HG02885 (cell line): ENCODE measurements at regions not wholly inside any gene's neighbourhood (a gene's known extent, or its start where the extent isn't known, plus 50 kb on each side); places are given as distances from the start of the nearest gene placed in this dataset.

Experiments
- ATAC-seq: cut with Tn5 transposase; IDR thresholded peaks from one replicate; pipeline ENCODE4 v1.9.1; 2021; ENCODE audit warnings: mild to moderate bottlenecking; ENCODE audit not compliant: unreplicated experiment, poor library complexity

GRCh38 chr9:108003526-108003925, 514.0 kb upstream of the KLF4 start:
- no peak for ATAC-seq

DNA sequence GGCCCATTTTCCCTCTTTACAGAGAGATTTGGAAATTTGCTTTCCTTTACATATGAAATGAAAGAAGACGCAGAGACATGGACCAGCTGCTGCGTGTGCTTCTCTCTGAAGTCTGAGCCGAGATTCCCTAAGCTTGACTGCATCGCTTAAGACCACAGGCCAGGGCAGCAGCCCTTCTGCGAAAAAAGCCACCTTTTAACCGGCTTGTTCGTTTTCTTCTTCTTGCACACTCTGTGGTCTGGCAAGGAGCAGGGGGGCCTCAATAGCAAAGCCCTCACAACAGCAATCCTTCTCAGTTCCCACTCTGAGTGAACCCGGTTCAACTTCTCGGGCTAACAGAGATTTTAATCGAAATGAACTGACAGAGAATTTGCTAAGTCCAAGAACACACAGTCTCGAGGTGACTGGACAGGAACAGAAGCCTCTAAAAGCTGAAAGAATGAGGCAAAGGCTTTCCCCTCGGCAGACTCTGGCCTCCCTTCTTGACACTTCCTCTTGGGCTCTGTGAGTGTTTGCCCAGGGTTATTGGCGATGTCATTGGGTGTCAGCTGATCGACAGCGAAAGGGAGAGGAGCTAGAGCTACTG, 512.9 kb upstream of the KLF4 start:
- ATAC-seq, result no peak

DNA sequence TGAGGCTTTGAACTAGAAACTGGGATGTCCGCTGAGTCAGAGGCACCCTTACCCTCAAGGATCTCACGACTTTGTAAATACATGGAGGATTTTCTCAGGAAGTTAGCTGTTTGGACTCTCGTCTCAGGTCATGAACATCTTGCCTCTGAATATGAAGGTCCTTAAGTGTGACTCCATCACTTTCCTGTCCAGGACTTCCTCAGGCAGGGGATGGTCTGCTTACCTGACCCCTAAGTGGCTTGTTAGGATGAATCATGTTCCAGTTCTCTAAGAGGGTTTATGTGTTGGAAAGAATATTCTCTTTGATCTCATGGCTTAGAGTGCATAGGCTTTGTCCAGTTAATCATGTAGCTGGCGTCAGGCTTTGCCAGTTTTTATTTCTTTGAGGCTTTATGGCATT, 511.7 kb upstream of the KLF4 start:
- ATAC-seq, result no peak

DNA sequence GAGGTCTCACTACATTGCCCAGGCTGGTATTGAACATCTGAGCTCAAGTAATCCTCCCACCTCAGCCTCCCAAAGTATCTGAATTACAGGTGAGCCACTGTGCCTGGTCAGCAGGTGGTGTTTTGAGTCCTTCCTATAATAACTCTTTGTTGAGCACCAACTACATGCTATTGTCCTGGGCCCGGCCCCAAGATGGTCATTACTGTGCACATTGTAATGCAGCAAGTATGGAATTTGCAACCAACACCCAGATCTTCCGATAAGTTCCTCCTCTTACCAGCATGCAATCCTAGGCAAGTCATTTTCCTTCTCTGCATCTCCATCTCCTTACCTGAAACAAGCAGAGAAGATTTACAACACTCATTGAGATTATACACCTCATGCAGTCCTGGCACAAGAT, 510.3 kb upstream of the KLF4 start:
- ATAC-seq, result no peak

- ATAC-seq, result no peak
Measured at GRCh38 chr9:107999011-107999410, 509.4 kb upstream of the KLF4 start.

- no peak for ATAC-seq
Measured at GRCh38 chr9:107994648-107995047, 505.1 kb upstream of the KLF4 start.

DNA sequence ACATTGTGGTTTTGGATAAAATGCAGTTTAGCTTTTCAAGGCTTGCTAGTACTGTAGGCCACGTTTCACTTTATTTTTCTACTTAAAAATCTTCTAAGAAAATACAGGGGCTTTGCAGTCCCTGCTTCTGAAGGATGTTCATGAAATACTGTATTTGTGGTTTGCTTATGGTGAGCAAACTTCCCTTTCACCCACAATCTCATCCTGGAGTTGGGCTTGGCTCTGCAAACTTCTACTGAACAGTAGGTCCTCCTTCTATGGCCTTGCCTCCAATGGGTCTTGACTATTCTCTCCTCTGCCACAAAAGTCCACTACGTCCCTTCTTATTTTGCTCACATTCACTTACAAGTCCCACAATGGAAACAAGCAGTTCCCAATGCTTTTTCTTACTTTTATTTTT, 502.7 kb upstream of the KLF4 start:
- no peak for ATAC-seq

DNA sequence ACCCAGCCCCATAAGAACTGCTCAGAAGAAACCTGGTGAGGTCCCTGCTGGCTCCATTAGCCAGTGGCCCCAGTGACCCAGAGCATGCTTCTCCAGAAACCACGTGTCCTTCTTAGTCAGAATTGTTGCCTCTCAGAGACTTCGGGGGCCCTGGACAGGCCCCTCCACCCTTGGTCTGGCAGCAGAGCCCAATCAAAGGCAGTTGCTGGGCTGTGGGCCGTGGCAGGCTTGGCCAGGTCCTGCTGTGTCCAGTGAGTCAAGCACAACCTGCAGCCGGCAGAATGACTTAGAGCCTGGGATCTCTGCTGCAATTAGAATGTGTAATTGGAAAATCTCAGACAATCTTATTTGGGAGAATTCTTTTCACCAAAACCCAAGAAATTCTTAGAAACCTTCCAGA, 502.0 kb upstream of the KLF4 start:
- ATAC-seq, result no peak

DNA sequence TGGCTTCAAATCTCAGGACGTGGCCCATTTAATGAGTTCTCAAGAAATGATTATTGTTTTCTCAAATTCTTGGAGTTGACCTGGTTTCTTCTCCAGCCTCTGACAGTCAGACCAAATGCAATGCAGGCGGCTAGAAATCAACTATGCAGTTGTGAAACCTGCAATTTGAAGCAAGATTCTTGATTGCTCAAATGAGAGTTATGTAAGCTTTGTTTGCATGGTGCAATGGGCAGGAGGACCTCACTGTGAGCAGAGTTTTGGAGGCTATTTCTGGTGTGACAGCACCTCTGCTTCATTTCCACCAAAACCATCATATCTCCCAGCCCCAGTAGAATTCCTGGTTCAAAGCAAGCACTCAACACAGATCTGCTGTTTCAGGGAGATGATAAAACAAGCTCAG, 500.0 kb upstream of the KLF4 start:
- no peak for ATAC-seq

- no peak for ATAC-seq
Measured at GRCh38 chr9:107989099-107989498, 499.5 kb upstream of the KLF4 start.

GRCh38 chr9:107984956-107985355, 495.4 kb upstream of the KLF4 start:
- no peak for ATAC-seq

DNA sequence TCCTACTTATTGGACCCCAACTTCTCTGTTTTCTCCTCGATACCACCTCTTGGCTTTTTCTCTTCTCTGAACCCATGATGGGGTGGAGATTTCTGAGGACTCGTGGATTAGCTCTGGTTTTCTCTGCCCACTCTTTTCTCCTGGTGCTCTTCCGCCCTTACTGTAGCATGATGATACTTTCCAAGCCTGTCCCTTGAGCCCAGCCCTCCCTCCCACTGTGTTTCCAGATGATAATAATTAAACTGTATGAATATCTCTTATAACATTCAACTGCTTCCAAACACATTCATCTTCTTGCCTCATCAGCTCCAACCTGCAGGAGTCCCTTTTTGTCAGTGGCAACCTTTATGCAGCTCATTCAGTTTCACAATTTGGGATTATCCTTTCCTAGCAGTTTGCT, 494.2 kb upstream of the KLF4 start:
- no peak for ATAC-seq

- ATAC-seq, result no peak
Measured at GRCh38 chr9:107983181-107983603, 493.6 kb upstream of the KLF4 start.

- no peak for ATAC-seq
Measured at GRCh38 chr9:107982745-107983144, 493.2 kb upstream of the KLF4 start.

GRCh38 chr9:107982001-107982400, 492.4 kb upstream of the KLF4 start:
- ATAC-seq, result no peak

DNA sequence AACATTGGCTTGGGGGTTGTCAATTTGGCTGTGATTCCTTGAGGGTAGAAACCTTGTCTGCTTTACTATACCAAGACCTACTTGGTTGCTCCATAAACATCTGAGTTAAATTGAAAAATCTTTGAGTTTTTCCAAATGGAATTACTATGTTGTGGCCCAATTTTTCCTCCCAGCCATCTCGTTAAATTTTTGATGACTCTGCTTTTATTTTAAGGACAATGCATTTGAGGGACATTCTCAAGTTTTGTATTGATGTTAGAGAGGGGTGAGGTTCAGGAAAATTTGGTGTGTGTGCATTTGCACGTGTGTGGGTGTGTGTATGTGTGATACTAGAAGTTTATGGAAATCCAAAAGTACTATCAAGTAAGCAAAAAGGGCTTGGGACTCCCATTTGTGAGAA, 491.4 kb upstream of the KLF4 start:
- no peak for ATAC-seq

DNA sequence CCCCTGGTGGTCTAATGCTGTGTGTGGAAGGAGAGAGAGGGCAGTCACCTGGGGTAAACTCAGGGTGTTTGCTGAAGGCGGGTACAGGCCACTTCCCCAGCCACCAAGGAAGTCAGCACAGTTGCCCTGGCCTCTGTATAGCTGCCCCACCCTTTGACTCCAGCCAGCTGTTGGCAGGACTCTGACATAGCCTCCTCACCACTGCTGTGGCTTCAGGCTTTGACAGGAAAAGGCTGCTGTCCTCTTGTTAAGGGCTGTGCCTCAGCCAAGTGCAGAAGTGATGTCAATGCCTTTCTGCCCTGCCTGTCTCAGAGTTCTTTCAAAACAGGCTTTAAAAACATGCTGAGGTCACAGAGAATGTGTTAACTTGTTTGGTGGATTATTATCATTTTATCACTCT, 487.2 kb upstream of the KLF4 start:
- no peak for ATAC-seq

DNA sequence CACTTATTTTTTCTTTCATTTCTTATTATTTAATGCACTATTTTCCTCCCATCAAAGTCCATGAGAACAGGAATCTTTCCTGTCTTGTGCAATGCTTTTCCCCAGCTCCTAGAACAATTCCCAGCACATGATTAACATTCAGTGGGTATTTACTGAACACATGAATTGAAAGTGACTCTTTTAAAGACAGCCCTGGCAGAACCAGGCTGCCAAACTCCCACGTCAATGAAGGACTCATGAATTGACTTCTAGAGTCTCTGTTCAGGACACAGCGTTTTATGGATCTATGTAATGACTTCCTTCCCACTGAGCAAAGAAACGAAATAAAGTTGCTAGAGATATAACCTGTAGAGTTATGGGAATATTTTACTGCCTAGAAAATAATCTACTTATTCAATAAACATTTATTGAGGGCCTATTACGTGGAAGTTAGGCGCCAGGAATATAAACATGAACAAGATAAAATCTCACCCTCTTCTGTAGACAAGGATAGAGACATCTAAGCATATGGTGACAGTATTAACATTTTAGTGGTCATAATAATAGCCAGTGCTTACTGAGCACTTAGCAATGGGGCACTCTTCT, 485.9 kb upstream of the KLF4 start:
- ATAC-seq, result no peak

GRCh38 chr9:107973451-107973850, 483.9 kb upstream of the KLF4 start:
- no peak for ATAC-seq

GRCh38 chr9:107972346-107972745, 482.8 kb upstream of the KLF4 start:
- no peak for ATAC-seq

GRCh38 chr9:107971241-107971640, 481.7 kb upstream of the KLF4 start:
- no peak for ATAC-seq

DNA sequence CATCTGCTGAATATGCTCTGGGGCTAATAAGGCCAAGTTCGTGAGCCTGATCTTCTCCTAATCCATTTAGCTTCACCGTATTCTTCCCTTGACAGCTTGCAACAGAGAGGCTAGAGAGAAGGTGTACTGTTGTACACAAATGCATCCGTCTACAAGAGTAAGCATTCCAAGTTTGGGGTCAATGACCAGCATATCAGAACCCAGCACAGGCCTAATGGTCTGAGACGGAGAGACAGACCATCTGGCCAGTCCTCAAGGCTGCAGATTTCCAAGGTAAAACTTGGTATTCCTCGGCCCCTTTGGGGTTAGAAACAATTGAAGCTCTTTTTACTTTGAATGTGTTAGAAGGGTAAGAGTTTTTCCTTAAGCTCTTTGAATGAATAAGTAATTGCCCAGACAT, 481.2 kb upstream of the KLF4 start:
- ATAC-seq, result no peak

DNA sequence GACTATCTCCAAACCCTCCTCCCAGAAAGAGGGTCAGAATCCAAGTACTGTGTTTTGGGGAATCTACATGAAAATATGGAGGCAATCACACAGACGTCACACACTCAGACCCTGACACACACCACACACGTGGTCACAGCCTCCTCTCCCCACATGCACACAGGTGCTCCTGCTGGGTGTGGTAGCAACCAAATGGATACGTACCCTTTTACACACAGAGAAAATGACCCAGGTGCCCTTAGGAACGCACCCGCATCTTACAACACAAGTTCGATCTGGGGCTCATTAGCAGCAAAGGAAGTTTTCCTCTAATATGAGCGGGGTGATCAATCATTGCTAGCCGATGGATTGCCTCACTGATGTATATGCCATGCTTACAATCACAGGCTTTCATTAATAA, 480.2 kb upstream of the KLF4 start:
- ATAC-seq, result no peak
